ENCODE measurements at regions not wholly inside any gene's neighbourhood (a gene's known extent, or its start where the extent isn't known, plus 50 kb on each side); places are given as distances from the start of the nearest gene placed in this dataset.
"Not testable (repeated sequence)": the region's sequence is repeated elsewhere in the genome, so short reads cannot be mapped to it uniquely, and the experiment has no call there.

DNA sequence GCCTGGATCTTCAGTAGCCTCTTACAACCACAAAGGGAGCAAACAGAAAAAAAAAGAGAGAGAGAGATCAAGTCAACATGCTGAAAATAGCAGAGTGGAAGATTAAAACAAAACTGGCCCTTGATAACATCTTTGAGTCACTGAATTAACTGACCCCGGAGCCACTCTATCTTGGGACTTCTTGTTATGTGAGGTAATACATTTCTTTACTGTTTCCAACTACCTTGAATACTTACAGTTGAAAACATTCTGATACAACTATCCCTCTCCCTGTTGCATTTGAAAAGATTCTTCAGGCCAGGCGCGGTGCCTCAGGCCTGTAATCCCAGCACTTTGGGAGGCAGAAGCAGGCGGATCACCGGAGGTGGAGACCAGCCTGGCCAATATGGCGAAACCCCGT, 208.1 kb downstream of the MEMO1 start:
- TF ChIP-seq, protein P1, sequence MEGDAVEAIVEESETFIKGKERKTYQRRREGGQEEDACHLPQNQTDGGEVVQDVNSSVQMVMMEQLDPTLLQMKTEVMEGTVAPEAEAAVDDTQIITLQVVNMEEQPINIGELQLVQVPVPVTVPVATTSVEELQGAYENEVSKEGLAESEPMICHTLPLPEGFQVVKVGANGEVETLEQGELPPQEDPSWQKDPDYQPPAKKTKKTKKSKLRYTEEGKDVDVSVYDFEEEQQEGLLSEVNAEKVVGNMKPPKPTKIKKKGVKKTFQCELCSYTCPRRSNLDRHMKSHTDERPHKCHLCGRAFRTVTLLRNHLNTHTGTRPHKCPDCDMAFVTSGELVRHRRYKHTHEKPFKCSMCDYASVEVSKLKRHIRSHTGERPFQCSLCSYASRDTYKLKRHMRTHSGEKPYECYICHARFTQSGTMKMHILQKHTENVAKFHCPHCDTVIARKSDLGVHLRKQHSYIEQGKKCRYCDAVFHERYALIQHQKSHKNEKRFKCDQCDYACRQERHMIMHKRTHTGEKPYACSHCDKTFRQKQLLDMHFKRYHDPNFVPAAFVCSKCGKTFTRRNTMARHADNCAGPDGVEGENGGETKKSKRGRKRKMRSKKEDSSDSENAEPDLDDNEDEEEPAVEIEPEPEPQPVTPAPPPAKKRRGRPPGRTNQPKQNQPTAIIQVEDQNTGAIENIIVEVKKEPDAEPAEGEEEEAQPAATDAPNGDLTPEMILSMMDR (IDR thresholded peaks at IDR 0.05) = no peak
- TF ChIP-seq POLR2A (IDR thresholded peaks at IDR 0.05) (no peak), EP300 (IDR thresholded peaks at IDR 0.05) (no peak)
- Histone ChIP-seq H3K27ac (no peak overlapping the region), H3K27me3 (no peaks in the 10 kb centered on the region), H3K4me1 (no peaks in the 10 kb centered on the region), H3K9me3 (peaks cover 0 to 14% (median 0%) of the 10 kb centered on the region in 4 donors), H3K36me3 (no peaks in the 10 kb centered on the region), H3K4me3 (no peak overlapping the region)
- WGBS, 2 donors = 93 to 94% methylated on average over 7 of the region's 7 CpGs
- no peak for DNase-seq (ENCODE audit: low spot score in 2 of 2)

DNA sequence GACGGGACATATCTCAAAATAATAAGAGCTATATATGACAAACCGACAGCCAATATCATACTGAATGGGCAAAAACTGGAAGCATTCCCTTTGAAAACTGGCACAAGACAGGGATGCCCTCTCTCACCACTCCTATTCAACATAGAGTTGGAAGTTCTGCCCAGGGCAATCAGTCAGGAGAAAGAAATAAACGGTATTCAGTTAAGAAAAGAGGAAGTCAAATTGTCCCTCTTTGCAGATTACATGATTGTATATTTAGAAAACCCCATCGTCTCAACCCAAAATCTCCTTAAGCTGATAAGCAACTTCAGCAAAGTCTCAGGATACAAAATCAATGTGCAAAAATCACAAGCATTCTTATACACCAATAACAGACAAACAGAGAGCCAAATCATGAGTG, 211.5 kb downstream of the MEMO1 start:
- WGBS, 2 donors = 87 to 91% methylated on average over 4 of the region's 4 CpGs
- H3K36me3 ChIP-seq; DNase-seq (ENCODE audit: low spot score in 2 of 2); H3K27me3 ChIP-seq; H3K4me3 ChIP-seq; H3K4me1 ChIP-seq; H3K27ac ChIP-seq: not testable (repeated sequence)
- H3K9me3 ChIP-seq = peaks cover 0 to 28% (median 0%) of the 10 kb centered on the region in 4 donors

DNA sequence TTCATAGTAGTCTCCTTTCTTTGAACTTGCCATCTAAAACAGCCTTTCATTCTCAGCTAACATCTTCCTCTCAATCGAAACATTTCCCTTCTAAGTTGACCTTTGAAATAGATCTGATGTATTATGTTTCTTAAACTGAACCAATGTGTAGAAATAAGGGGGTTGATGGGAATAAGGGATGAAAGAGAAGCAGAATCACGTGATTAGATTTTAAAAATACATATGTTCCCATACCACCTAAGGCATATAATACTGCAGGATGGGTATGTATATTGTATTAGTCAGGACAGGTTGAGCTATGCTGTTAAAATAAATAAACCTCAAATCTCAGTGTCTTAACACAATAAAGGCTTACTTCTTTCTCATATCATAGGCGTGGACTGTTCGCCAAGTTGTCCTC, 207.5 kb upstream of the SRD5A2 start:
- Histone ChIP-seq H3K4me1 (no peaks in the 10 kb centered on the region), H3K9me3 (peaks cover 0 to 8% (median 0%) of the 10 kb centered on the region in 4 donors), H3K36me3 (no peaks in the 10 kb centered on the region), H3K27ac (no peak overlapping the region), H3K4me3 (no peak overlapping the region), H3K27me3 (no peaks in the 10 kb centered on the region)
- WGBS, 2 donors = 87 to 89% methylated on average over 4 of the region's 4 CpGs
- TF ChIP-seq POLR2A (IDR thresholded peaks at IDR 0.05) (no peak), EP300 (IDR thresholded peaks at IDR 0.05) (no peak)
- TF ChIP-seq, protein P1 (IDR thresholded peaks at IDR 0.05) = no peak
- no peak for DNase-seq (ENCODE audit: low spot score in 2 of 2)

DNA sequence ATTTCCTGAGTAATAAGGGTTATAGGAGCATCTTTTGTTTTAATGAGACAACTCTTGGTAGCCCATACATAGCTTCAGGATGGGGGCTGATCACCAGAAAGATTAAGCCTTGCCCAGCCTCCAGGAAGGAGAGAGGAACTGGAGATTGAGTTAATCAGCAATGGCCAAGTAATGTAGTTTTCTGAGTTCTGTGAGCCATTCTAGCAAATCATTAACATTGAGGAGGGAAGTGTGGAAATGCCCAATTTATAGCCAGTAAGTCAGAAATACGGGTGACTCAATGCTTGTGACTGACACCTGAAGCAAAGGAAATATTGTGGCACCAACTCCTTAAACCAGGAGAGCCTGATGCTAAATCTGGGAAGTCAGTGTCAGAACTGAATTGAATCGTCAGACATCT, 205.1 kb upstream of the SRD5A2 start:
- no peak for DNase-seq (ENCODE audit: low spot score in 2 of 2)
- Histone ChIP-seq H3K27ac (no peak overlapping the region), H3K27me3 (no peaks in the 10 kb centered on the region), H3K36me3 (no peaks in the 10 kb centered on the region), H3K4me1 (no peaks in the 10 kb centered on the region), H3K4me3 (no peak overlapping the region), H3K9me3 (peaks cover 0 to 18% (median 2%) of the 10 kb centered on the region in 4 donors)
- WGBS, 2 donors = 47 to 66% methylated on average over 2 of the region's 2 CpGs
- TF ChIP-seq, protein P1 (IDR thresholded peaks at IDR 0.05) = no peak
- TF ChIP-seq POLR2A (IDR thresholded peaks at IDR 0.05) (no peak), EP300 (IDR thresholded peaks at IDR 0.05) (no peak)

DNA sequence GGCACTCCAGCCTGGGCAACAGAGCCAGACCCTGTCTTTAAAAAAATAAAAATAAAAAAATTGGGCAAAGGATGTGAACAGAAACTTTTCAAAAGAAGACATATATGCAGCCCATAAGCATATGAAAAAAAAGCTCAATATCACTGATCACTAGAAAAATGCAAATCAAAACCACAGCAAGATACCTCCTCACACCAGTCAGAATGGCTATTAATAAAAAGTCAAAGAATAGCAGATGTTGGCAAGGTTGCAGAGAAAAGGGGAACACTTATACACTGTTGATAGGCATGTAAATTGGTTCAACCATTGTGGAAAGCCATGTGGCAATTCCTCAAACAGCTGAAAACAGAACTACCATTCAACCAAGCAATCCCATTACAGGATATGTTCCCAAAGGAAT, 204.1 kb upstream of the SRD5A2 start:
- DNase-seq (ENCODE audit: low spot score in 2 of 2) = no peak
- Histone ChIP-seq H3K36me3 (no peaks in the 10 kb centered on the region), H3K4me1 (no peaks in the 10 kb centered on the region), H3K27ac (no peak overlapping the region), H3K9me3 (peaks cover 0 to 18% (median 2%) of the 10 kb centered on the region in 4 donors), H3K4me3 (no peak overlapping the region), H3K27me3 (no peaks in the 10 kb centered on the region)
- TF ChIP-seq, protein P1 (IDR thresholded peaks at IDR 0.05) = no peak
- TF ChIP-seq EP300 (IDR thresholded peaks at IDR 0.05) = no peak
- no peak for TF ChIP-seq POLR2A (IDR thresholded peaks at IDR 0.05)

DNA sequence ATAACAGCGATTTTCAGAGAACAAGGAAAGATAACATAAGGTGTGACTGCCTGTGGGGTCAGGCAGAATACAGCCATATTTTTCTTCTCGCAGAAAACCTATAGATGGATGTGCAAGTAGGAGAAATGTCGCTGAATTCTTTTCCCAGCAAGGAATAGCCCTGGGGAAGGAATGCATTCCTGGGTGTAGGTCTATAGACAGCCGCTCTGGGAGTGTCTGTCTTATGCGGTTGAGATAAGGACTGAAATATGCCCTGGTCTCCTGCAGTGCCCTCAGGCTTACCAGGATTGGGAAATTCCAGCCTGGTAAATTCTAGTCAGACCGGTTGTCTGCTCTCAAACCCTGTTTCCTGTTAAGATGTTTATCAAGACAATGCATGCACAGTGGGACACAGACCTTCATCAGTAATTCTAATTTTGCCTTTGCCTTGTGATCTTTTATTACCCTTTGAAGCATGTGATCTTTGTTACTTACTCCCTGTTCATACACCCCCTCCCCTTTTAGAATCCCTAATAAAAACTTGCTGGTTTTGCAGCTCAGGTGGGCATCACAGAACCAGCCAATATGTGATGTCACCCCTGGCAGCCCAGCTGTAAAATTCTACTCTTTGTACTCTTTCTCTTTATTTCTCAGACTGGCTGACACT, 202.8 kb upstream of the SRD5A2 start:
- DNase-seq (ENCODE audit: low spot score in 2 of 2); H3K4me3 ChIP-seq; H3K27ac ChIP-seq; H3K27me3 ChIP-seq; H3K4me1 ChIP-seq; H3K36me3 ChIP-seq: not testable (repeated sequence)
- peaks cover 0 to 18% (median 2%) of the 10 kb centered on the region in 4 donors for H3K9me3 ChIP-seq
- WGBS, 2 donors = 76% methylated on average over 6 of the region's 6 CpGs
